Adrenal gland (tissue), 5 donors: ENCODE measurements at regions not wholly inside any gene's neighbourhood (a gene's known extent, or its start where the extent isn't known, plus 50 kb on each side); places are given as distances from the start of the nearest gene placed in this dataset.

ENCODE experiments used
- POLR2A ChIP-seq, 2 donors: fragments of 450-650 bp; IDR thresholded peaks; one replicate each; pipeline ENCODE4 v1.6.1; 2017; ENCODE audit warnings: antibody characterized with exemption in 2 of 2, mild to moderate bottlenecking in 2 of 2, moderate library complexity in 1 of 2
- TF ChIP-seq, protein P1 (sequence below), 6 experiments: fragments of 450-650 bp in 4 of 6; fragments of 200-600 bp in 2 of 6; sonication (generic) in 1 of 6; IDR thresholded peaks; 1 replicate in 5 of 6; 2 replicates in 1 of 6; pipeline versions ENCODE4 v1.5.1 to v1.8.0; 2016 to 2021; ENCODE audit warnings: antibody characterized with exemption in 6 of 6, mild to moderate bottlenecking in 2 of 6, moderate library complexity in 1 of 6
- donor health status: DM: no; HTN: no; CAD: no.

DNA sequence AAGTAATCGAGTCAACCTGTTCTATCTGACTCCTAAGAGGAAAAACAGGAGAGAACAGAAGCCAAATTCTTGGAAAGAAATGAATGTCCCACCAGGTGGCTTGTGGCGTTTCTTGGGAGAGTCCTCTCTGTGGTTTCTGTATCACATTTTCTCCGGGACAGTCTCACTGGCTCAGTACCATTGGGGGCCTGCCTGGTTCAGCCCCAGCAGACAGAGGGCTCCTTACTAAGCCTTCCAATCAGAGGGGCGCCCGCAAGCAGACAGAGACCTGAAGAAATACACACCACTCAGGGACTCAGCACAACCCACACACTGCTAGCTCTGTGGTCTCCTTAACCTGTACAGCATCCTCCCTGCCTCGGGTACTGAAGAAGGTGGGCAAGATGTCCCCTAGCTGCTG, 302.1 kb downstream of the TLE3 start:
- TF ChIP-seq, protein P1, sequence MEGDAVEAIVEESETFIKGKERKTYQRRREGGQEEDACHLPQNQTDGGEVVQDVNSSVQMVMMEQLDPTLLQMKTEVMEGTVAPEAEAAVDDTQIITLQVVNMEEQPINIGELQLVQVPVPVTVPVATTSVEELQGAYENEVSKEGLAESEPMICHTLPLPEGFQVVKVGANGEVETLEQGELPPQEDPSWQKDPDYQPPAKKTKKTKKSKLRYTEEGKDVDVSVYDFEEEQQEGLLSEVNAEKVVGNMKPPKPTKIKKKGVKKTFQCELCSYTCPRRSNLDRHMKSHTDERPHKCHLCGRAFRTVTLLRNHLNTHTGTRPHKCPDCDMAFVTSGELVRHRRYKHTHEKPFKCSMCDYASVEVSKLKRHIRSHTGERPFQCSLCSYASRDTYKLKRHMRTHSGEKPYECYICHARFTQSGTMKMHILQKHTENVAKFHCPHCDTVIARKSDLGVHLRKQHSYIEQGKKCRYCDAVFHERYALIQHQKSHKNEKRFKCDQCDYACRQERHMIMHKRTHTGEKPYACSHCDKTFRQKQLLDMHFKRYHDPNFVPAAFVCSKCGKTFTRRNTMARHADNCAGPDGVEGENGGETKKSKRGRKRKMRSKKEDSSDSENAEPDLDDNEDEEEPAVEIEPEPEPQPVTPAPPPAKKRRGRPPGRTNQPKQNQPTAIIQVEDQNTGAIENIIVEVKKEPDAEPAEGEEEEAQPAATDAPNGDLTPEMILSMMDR (IDR thresholded peaks at IDR 0.05): no peak
- no peak for TF ChIP-seq POLR2A (IDR thresholded peaks at IDR 0.05)
